DND-41 (cell line): ENCODE measurements at regions not wholly inside any gene's neighbourhood (a gene's known extent, or its start where the extent isn't known, plus 50 kb on each side); places are given as distances from the start of the nearest gene placed in this dataset.

Experiments used
- ATAC-seq: fragments of 200-7000 bp; cut with Tn5 transposase; 3 replicates; pipeline ENCODE4 v1.9.1; 2021; ENCODE audit warnings: low read depth; ENCODE audit not compliant: insufficient read depth
- DNase-seq: peaks from one replicate; pipeline ENCODE4 v3.0.0-alpha.2; 2020
- H2AFZ ChIP-seq: 2 replicates; pipeline ENCODE4 v1.6.0; 2012; ENCODE audit warnings: low read depth, low read length
- H3K27ac ChIP-seq: 2 replicates; pipeline ENCODE4 v1.5.1; 2012; ENCODE audit warnings: low read length, inconsistent platforms
- H3K27me3 ChIP-seq: fragments of 200-600 bp; sonication (generic); 2 replicates; pipeline ENCODE4 v1.6.0; 2012; ENCODE audit warnings: low read length, mild to moderate bottlenecking, inconsistent platforms; ENCODE audit not compliant: insufficient read depth, poor library complexity
- H3K36me3 ChIP-seq: 2 replicates; pipeline ENCODE4 v1.5.1; 2012; ENCODE audit warnings: low read length, inconsistent platforms; ENCODE audit not compliant: insufficient read depth
- H3K4me1 ChIP-seq: 2 replicates; pipeline ENCODE4 v1.5.1; 2012; ENCODE audit warnings: mild to moderate bottlenecking, low read length; ENCODE audit not compliant: insufficient read depth
- H3K4me2 ChIP-seq: 2 replicates; pipeline ENCODE4 v1.6.0; 2012; ENCODE audit warnings: mild to moderate bottlenecking, moderate library complexity, low read length, inconsistent platforms; ENCODE audit not compliant: insufficient read depth
- H3K4me3 ChIP-seq, 2 experiments: fragments of 200-600 bp in 1 of 2; shearing (Covaris generic) in 1 of 2; 2 replicates each; pipeline ENCODE4 v1.5.1; 2012 to 2016; ENCODE audit warnings: inconsistent platforms in 2 of 2, low read length in 2 of 2, mild to moderate bottlenecking in 2 of 2, low read depth in 1 of 2, moderate library complexity in 1 of 2
- H3K79me2 ChIP-seq: 2 replicates; pipeline ENCODE4 v1.6.0; 2012; ENCODE audit warnings: low read length, inconsistent platforms; ENCODE audit not compliant: insufficient read depth
- H3K9ac ChIP-seq: 2 replicates; pipeline ENCODE4 v1.6.0; 2012; ENCODE audit warnings: low read depth, mild to moderate bottlenecking, inconsistent platforms, low read length, moderate library complexity
- H3K9me3 ChIP-seq: 2 replicates; pipeline ENCODE4 v1.5.1; 2012; ENCODE audit warnings: low read length, moderate library complexity, mild to moderate bottlenecking, inconsistent platforms; ENCODE audit not compliant: insufficient read depth, severe bottlenecking
- H4K20me1 ChIP-seq: 2 replicates; pipeline ENCODE4 v1.6.0; 2012; ENCODE audit warnings: low read length; ENCODE audit not compliant: insufficient read depth
- EZH2 ChIP-seq: IDR thresholded peaks from 3 replicates; pipeline ENCODE4 v1.6.1; 2012; ENCODE audit warnings: borderline replicate concordance, low read depth, mild to moderate bottlenecking, moderate library complexity, low read length, inconsistent platforms; ENCODE audit not compliant: severe bottlenecking
- TF ChIP-seq, protein P1 (sequence below): IDR thresholded peaks from 2 replicates; pipeline ENCODE4 v1.5.1; 2012; ENCODE audit warnings: borderline replicate concordance, low read length, moderate library complexity, mild to moderate bottlenecking; ENCODE audit not compliant: poor library complexity, severe bottlenecking; ENCODE audit errors: extremely low read depth

- Histone ChIP-seq H3K4me1 (no peaks in the 10 kb centered on the region), H3K4me2 (no peak overlapping the region), H2AFZ (no peak overlapping the region), H3K27me3 (no peaks in the 10 kb centered on the region), H3K27ac (no peak overlapping the region), H3K4me3 (no peak overlapping the region), H3K9ac (no peak overlapping the region), H3K79me2 (no peaks in the 10 kb centered on the region), H4K20me1 (no peaks in the 10 kb centered on the region), H3K9me3 (no peaks in the 10 kb centered on the region), H3K36me3 (no peaks in the 10 kb centered on the region)
- ATAC-seq = no peak
- no peak for TF ChIP-seq EZH2
- TF ChIP-seq, protein P1, sequence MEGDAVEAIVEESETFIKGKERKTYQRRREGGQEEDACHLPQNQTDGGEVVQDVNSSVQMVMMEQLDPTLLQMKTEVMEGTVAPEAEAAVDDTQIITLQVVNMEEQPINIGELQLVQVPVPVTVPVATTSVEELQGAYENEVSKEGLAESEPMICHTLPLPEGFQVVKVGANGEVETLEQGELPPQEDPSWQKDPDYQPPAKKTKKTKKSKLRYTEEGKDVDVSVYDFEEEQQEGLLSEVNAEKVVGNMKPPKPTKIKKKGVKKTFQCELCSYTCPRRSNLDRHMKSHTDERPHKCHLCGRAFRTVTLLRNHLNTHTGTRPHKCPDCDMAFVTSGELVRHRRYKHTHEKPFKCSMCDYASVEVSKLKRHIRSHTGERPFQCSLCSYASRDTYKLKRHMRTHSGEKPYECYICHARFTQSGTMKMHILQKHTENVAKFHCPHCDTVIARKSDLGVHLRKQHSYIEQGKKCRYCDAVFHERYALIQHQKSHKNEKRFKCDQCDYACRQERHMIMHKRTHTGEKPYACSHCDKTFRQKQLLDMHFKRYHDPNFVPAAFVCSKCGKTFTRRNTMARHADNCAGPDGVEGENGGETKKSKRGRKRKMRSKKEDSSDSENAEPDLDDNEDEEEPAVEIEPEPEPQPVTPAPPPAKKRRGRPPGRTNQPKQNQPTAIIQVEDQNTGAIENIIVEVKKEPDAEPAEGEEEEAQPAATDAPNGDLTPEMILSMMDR = no peak
- no peak for DNase-seq
Measured at GRCh38 chr7:81467964-81468363, 301.9 kb downstream of the HGF start.

DNA sequence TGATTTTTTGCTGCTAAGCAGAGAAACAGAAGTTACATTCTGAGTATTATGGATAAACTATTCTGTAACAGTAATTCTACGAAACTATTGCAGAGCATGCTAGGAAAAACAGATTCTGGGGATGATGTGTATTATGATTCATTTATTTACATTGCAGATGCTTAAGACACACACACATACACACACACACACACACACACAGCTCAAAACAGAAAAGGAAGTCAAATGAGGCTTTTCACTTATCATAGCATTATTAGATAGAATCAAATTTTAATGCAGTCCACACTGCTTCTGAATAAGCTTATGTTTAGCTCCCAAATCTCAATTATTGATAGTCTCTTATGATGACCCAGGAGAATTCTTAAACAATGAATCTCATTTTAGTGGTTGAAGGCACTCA is 307.2 kb downstream of the HGF start:
- Histone ChIP-seq H2AFZ (no peak overlapping the region), H4K20me1 (no peaks in the 10 kb centered on the region), H3K36me3 (no peaks in the 10 kb centered on the region), H3K4me3 (no peak overlapping the region), H3K4me2 (no peak overlapping the region), H3K9ac (no peak overlapping the region), H3K27ac (no peak overlapping the region), H3K79me2 (no peaks in the 10 kb centered on the region), H3K9me3 (no peaks in the 10 kb centered on the region), H3K4me1 (no peaks in the 10 kb centered on the region), H3K27me3 (no peaks in the 10 kb centered on the region)
- TF ChIP-seq EZH2 = no peak
- TF ChIP-seq, protein P1 = no peak
- no peak for DNase-seq
- ATAC-seq = no peak

- no peak overlapping the region for H2AFZ ChIP-seq
- no peaks in the 10 kb centered on the region for H3K4me1 ChIP-seq
- no peaks in the 10 kb centered on the region for H3K36me3 ChIP-seq
- ATAC-seq = no peak
- H3K4me3 ChIP-seq = no peak overlapping the region
- no peaks in the 10 kb centered on the region for H3K9me3 ChIP-seq
- DNase-seq = no peak
- H3K79me2 ChIP-seq = no peaks in the 10 kb centered on the region
- no peaks in the 10 kb centered on the region for H4K20me1 ChIP-seq
- H3K9ac ChIP-seq = no peak overlapping the region
- H3K27ac ChIP-seq = no peak overlapping the region
- no peaks in the 10 kb centered on the region for H3K27me3 ChIP-seq
- TF ChIP-seq EZH2 = no peak
- TF ChIP-seq, protein P1 = no peak
- H3K4me2 ChIP-seq = no peak overlapping the region
Measured at GRCh38 chr7:81460250-81461045, 309.4 kb downstream of the HGF start.
